GM12874 (cell line): ENCODE measurements at regions not wholly inside any gene's neighbourhood (a gene's known extent, or its start where the extent isn't known, plus 50 kb on each side); places are given as distances from the start of the nearest gene placed in this dataset.

Source experiments
- CTCF ChIP-seq: IDR thresholded peaks from 2 replicates; pipeline ENCODE4 v1.5.1; 2011; ENCODE audit warnings: low read depth, mild to moderate bottlenecking, control low read depth, low read length, moderate library complexity; ENCODE audit not compliant: insufficient read depth

- no peak for TF ChIP-seq CTCF
These were observed 79.0 kb upstream of the NKD1 start for GRCh38 chr16:50469121-50469743.

GRCh38 chr16:50468749-50469078, 79.5 kb upstream of the NKD1 start:
- TF ChIP-seq CTCF = no peak

GRCh38 chr16:50467943-50468748, 80.0 kb upstream of the NKD1 start:
- TF ChIP-seq CTCF = no peak

- no peak for TF ChIP-seq CTCF
These were observed 80.6 kb upstream of the NKD1 start for GRCh38 chr16:50467559-50467942.

DNA sequence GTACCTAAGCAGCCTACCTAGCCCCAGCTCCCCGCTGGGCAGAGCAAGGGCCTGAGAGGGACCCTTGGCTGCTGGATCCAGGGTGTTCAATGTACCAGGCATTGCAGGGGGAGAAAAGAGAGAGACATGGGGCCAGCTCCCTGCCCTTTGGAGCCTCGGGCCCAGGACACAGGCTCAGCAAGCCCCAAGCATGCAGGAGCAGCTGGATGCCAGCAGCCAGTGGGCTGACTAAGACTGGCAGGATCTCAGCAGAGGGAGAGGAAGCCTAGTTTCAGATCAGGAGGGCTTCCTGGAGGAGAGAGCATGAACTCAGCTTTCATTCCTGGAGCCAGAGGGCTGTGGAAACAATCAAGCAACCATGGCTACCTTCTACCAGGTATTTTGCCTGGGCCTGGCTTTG, 82.0 kb upstream of the NKD1 start:
- TF ChIP-seq CTCF = no peak

GRCh38 chr16:50464325-50465290, 83.6 kb upstream of the NKD1 start:
- 0 out of 2 replicates have a peak, but pooled peaks have one; percentile 4 for TF ChIP-seq CTCF

DNA sequence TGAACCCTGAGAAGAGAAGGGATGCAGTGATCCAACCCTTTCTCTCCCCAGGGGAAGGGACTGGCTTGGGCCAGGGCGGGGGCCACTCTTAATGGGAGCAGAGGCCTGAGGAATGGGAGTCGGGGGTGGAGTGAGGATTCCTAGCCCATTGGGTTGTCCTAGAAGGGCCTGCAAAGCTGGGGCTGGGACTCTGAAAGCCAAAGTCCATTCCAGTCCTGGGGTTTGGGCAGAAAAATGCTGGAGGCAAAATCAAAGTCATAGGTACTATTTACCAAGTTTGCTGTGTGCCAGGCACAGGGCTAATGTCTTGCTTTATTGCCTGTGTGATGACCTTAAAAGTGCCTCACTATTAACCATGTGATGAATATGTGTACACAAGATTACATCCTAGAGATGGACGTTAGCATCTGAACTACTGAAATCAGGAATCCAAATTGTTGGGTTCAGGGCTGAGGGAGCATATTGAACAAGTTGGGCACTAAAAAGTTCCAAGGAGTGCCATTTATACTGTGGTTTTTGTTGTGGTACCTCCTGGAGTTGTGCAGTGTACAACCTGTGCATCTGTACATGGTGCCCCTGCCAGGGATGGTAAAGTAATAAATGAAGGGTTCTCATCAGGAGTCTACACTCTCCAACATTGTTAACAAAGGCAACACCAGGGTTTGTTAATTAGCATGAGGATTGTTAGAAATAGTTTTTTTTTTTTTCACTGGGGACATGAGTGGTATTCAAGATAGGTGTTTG, 84.4 kb upstream of the NKD1 start:
- no peak for TF ChIP-seq CTCF
